Right cardiac atrium (tissue), 5 donors: ENCODE measurements at regions not wholly inside any gene's neighbourhood (a gene's known extent, or its start where the extent isn't known, plus 50 kb on each side); places are given as distances from the start of the nearest gene placed in this dataset.
A peak's percentile ranks its signal among the peaks of the same experiment; 100 is the strongest.
"Not testable (repeated sequence)": the region's sequence is repeated elsewhere in the genome, so short reads cannot be mapped to it uniquely, and the experiment has no call there.

ENCODE experiments used
- ATAC-seq, 2 donors: fragments of 200-7000 bp; cut with Tn5 transposase; one replicate each; pipeline versions ENCODE4 v1.8.0 to v1.9.1; 2020; ENCODE audit warnings: moderate library complexity in 2 of 2, mild to moderate bottlenecking in 1 of 2
- DNase-seq, 3 donors: peaks; one replicate each; pipeline ENCODE4 v3.0.0-alpha.2; 2020
- H3K27ac ChIP-seq: one replicate; pipeline ENCODE4 v1.5.1; 2013; ENCODE audit warnings: mild to moderate bottlenecking, low read length, control low read depth, moderate library complexity
- H3K27me3 ChIP-seq: one replicate; pipeline ENCODE4 v1.6.1; 2013; ENCODE audit not compliant: control insufficient read depth, insufficient read depth
- H3K4me1 ChIP-seq: one replicate; pipeline ENCODE4 v1.6.1; 2013; ENCODE audit warnings: low read length; ENCODE audit not compliant: control insufficient read depth, insufficient read depth
- H3K4me3 ChIP-seq: one replicate; pipeline ENCODE4 v1.5.1; 2013; ENCODE audit warnings: low read length, control low read depth
- H3K9me3 ChIP-seq: one replicate; pipeline ENCODE4 v1.6.1; 2013; ENCODE audit warnings: low read length; ENCODE audit not compliant: control insufficient read depth
- WGBS: extraction: QIAGEN DNeasy Blood & Tissue Kit; methylation state at CpG from one replicate; pipeline ENCODE4 v1.1.7; 2013; 5-methylcytosine and 5-hydroxymethylcytosine counted together
- intact Hi-C, 4 donors: fragments of 100-400 bp; cut with DNase I; formaldehyde crosslinking; loops; one replicate each; pipeline versions ENCODE4 v1.11.0 to v1.14.0; 2022 to 2023
- donor health status: healthy with polysubstance abuse.
- donor health status: DM: no; HTN: yes; CAD: no.
- donor health status: DM: no; HTN: no; CAD: no.
- donor health status: DM: no; HTN: yes; CAD: no; lungs with severe emphysema.
- donor health status: DM: yes; HTN: yes; CAD: no.

DNA sequence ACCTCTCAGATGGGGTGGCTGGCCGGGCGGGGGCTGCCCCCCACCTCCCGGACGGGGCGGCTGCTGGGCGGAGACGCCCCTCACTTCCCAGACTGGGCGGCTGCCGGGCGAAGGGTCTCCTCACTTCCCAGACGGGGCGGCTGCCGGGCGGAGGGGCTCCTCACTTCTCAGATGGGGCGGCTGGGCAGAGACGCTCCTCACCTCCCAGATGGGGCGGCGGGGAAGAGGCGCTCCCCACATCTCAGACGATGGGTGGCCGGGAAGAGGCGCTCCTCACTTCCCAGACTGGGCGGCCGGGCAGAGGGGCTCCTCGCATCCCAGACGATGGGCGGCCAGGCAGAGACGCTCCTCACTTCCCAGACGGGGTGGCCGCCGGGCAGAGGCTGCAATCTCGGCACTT, 80.7 kb downstream of the KPNA2 start:
- ATAC-seq, H3K27me3 ChIP-seq, intact Hi-C loops, H3K9me3 ChIP-seq, H3K4me1 ChIP-seq, H3K27ac ChIP-seq, H3K4me3 ChIP-seq, DNase-seq: not testable (repeated sequence)
- WGBS, result 96% methylated on average over 32 of the region's 32 CpGs

GRCh38 chr17:68122587-68122986, 87.1 kb downstream of the KPNA2 start:
- WGBS, result 98% methylated on average over 3 of the region's 3 CpGs
- ATAC-seq, result no peak
- DNase-seq, result no peak
- peaks cover 3% of the 10 kb centered on the region for H3K4me1 ChIP-seq
- H3K4me3 ChIP-seq, result no peak overlapping the region
- H3K9me3 ChIP-seq, result no peaks in the 10 kb centered on the region
- intact Hi-C loops, result no loop called here
- no peaks in the 10 kb centered on the region for H3K27me3 ChIP-seq
- no peak overlapping the region for H3K27ac ChIP-seq

DNA sequence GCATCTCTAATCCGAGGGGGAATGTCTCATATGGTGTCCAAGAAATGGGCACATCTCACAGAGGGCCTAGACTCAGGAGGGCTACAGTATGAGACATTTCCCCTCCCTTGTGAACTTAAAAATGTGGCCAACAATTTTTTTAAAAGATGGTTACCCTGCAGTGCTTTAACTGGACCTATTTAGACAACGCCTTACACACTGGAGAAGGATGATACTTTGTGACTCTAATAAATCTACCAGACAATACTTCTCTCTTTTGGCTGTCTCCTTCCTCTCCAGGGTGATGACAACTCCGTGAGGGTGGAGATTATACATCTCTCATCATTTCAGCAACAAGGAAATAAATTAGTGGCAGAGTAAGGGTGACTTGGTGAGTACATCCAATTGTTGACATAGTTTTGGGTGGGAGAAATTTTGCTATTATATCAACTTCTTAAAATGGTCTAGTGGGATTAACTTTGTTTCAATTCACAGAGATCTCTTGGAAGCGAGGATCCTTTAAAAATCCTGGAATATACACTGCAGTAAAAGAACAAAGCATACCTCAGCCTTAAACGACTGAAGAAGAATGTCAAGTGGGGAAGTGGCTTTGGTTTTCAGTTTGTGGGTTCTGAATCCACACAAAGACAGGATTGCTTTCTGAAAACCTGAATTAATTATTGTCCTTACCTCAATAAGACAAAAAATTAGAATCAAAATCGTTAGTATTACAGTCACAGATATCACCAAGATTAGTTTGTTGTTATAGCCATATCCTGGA, 89.8 kb downstream of the KPNA2 start:
- peaks cover 3% of the 10 kb centered on the region for H3K4me1 ChIP-seq
- no peaks in the 10 kb centered on the region for H3K9me3 ChIP-seq
- H3K27me3 ChIP-seq, result no peaks in the 10 kb centered on the region
- no peak overlapping the region for H3K4me3 ChIP-seq
- ATAC-seq (no peak), DNase-seq (no peak)
- H3K27ac ChIP-seq, result no peak overlapping the region
- 52% methylated on average over 6 of the region's 6 CpGs for WGBS
- intact Hi-C loops, result no loop called here

DNA sequence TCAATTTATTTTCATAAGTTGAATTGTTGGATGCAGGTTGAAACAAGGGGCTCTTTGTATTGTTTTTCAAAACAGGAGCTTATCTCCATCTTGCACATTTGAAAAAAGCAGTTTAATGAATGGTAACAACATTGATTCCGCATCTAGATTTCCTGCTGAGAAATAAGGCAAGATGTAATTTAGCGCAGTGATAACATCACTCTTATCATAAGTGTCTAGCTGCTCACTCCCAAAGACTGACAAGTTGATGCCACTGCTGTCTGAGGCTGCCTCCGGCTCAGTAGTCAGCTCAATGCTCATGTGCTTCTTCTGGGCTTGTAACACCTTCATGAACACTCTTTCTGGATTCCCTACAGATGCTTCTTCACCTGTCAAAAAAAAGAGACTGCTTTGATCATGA, 92.4 kb downstream of the KPNA2 start:
- DNase-seq (no peak), ATAC-seq (no peak)
- no peak overlapping the region for H3K4me3 ChIP-seq
- WGBS, result 86% methylated on average over 3 of the region's 3 CpGs
- H3K27me3 ChIP-seq, result no peaks in the 10 kb centered on the region
- intact Hi-C loops, result no loop called here
- H3K9me3 ChIP-seq, result no peaks in the 10 kb centered on the region
- H3K4me1 ChIP-seq, result peaks cover 3% of the 10 kb centered on the region
- no peak overlapping the region for H3K27ac ChIP-seq

GRCh38 chr17:68131456-68131855, 95.9 kb downstream of the KPNA2 start:
- no peaks in the 10 kb centered on the region for H3K9me3 ChIP-seq
- DNase-seq (no peak), ATAC-seq (no peak)
- no peak overlapping the region for H3K27ac ChIP-seq
- H3K4me1 ChIP-seq, result peaks cover 3% of the 10 kb centered on the region
- intact Hi-C loops, result no loop called here
- 96% methylated on average over 1 of the region's 1 CpG for WGBS
- H3K4me3 ChIP-seq, result no peak overlapping the region
- no peaks in the 10 kb centered on the region for H3K27me3 ChIP-seq

GRCh38 chr17:68133346-68134045, 98.0 kb downstream of the KPNA2 start:
- H3K27ac ChIP-seq, result peak overlapping the region; percentile 0
- DNase-seq, result peak; percentile 22 to 59 (median 54)
- ATAC-seq, result peak; percentile 82 to 83
- H3K4me3 ChIP-seq, result no peak overlapping the region
- intact Hi-C loops, result no loop called here
- no peaks in the 10 kb centered on the region for H3K9me3 ChIP-seq
- WGBS, result 71% methylated on average over 11 of the region's 11 CpGs
- no peaks in the 10 kb centered on the region for H3K4me1 ChIP-seq
- H3K27me3 ChIP-seq, result no peaks in the 10 kb centered on the region

- no peaks in the 10 kb centered on the region for H3K9me3 ChIP-seq
- no peaks in the 10 kb centered on the region for H3K27me3 ChIP-seq
- intact Hi-C loops, result no loop called here
- H3K27ac ChIP-seq, result no peak overlapping the region
- DNase-seq (peak in 1 of 3 donors; percentile 65), ATAC-seq (peak; percentile 54)
- 87% methylated on average over 23 of the region's 23 CpGs for WGBS
- H3K4me3 ChIP-seq, result no peak overlapping the region
- no peaks in the 10 kb centered on the region for H3K4me1 ChIP-seq
Observed at GRCh38 chr17:68134046-68134637, 98.6 kb downstream of the KPNA2 start.

GRCh38 chr17:68134731-68135130, 99.2 kb downstream of the KPNA2 start:
- Histone ChIP-seq H3K27ac (no peak overlapping the region), H3K4me3 (no peak overlapping the region), H3K27me3 (no peaks in the 10 kb centered on the region), H3K4me1 (no peaks in the 10 kb centered on the region), H3K9me3 (no peaks in the 10 kb centered on the region)
- peak in 1 of 3 donors; percentile 44 for DNase-seq
- ATAC-seq, result peak; percentile 12 to 20
- WGBS, result 97% methylated on average over 20 of the region's 20 CpGs
- intact Hi-C loops, result no loop called here

DNA sequence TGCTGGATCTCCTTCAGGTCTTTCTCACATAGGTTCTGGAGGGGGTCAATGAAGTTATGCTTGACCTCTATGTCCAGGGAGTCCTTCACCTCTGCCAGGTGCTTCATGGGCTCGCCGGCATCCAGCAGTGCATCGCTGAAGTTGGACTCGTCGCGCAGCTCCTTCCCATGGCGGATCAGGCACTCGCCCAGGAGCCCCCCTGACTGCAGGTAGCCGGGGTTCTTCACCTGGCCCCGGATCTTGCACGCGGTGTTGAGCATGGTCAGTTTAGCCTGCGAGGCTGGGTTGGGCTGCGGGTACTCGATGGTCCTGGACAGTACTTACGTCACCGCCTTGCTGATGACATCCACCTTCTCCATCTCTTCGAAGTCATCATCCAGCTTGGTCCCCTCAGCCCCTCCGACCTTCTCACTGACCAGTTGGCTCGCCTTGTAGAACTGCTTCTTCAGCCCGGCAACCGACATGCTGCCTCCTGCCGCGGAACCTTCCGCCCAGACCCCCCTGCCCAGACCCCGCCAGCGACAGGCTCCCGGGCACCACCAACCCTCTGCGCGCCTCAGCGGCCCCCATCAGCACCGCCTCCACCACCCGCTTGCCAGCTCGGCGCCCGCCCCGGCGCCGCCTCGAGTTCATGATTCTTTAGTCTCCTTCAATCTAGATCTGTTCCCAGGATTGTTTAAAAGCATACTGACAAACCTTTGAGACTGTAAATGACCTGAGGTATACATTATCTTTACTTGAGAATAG, 99.8 kb downstream of the KPNA2 start:
- Histone ChIP-seq H3K4me3 (no peak overlapping the region), H3K27ac (no peak overlapping the region), H3K4me1 (no peaks in the 10 kb centered on the region), H3K27me3 (no peaks in the 10 kb centered on the region), H3K9me3 (no peaks in the 10 kb centered on the region)
- intact Hi-C loops, result no loop called here
- DNase-seq (peak in 2 of 3 donors; percentile 51 to 63), ATAC-seq (peak in 1 of 2 donors; percentile 9)
- 96% methylated on average over 40 of the region's 40 CpGs for WGBS

- 85% methylated on average over 3 of the region's 3 CpGs for WGBS
- intact Hi-C loops, result no loop called here
Observed at GRCh38 chr17:68141050-68141449, 105.5 kb downstream of the KPNA2 start.

GRCh38 chr17:68142595-68142994, 105.2 kb upstream of the AMZ2 start:
- Histone ChIP-seq H3K4me3 (no peak overlapping the region), H3K9me3 (no peaks in the 10 kb centered on the region), H3K27ac (no peak overlapping the region), H3K27me3 (no peaks in the 10 kb centered on the region), H3K4me1 (no peaks in the 10 kb centered on the region)
- intact Hi-C loops, result no loop called here
- no peak for DNase-seq
- WGBS, result 67% methylated on average over 1 of the region's 1 CpG
- no peak for ATAC-seq

More at GRCh38 chr17:68141050-68141449, 105.5 kb downstream of the KPNA2 start:
- Histone ChIP-seq H3K27ac (no peak overlapping the region), H3K9me3 (no peaks in the 10 kb centered on the region), H3K27me3 (no peaks in the 10 kb centered on the region), H3K4me3 (no peak overlapping the region), H3K4me1 (no peaks in the 10 kb centered on the region)
- ATAC-seq (no peak), DNase-seq (no peak)
